ENCODE measurements at regions not wholly inside any gene's neighbourhood (a gene's known extent, or its start where the extent isn't known, plus 50 kb on each side); places are given as distances from the start of the nearest gene placed in this dataset.

- TF ChIP-seq ATF2 (tag by site-specific recombination; IDR thresholded peaks at IDR 0.05; ENCODE audit: low read depth) (peak; percentile 80), ZNF354C (tag by site-specific recombination; IDR thresholded peaks at IDR 0.05; ENCODE audit: borderline replicate concordance, low read depth) (no peak), ZNF785 (tag by site-specific recombination; IDR thresholded peaks at IDR 0.05) (no peak), ZNF530 (tag by site-specific recombination; IDR thresholded peaks at IDR 0.05; ENCODE audit: low read depth) (no peak), PATZ1 (tag by site-specific recombination; IDR thresholded peaks at IDR 0.05) (peak; percentile 56; the same call in 1 of the 2 replicates), HIC1 (tag by site-specific recombination; IDR thresholded peaks at IDR 0.05) (no peak), INSM2 (tag by site-specific recombination; IDR thresholded peaks at IDR 0.05) (peak; percentile 48; the same call in 1 of the 2 replicates), ZNF341 (tag by site-specific recombination; IDR thresholded peaks at IDR 0.05; ENCODE audit: low read depth) (no peak), ZNF558 (tag by site-specific recombination; IDR thresholded peaks at IDR 0.05) (peak; percentile 58; the same call in 1 of the 2 replicates), GLI4 (tag by site-specific recombination; IDR thresholded peaks at IDR 0.05) (no peak), YY1 (tag by site-specific recombination; IDR thresholded peaks at IDR 0.05) (no peak), ZNF514 (tag by site-specific recombination; IDR thresholded peaks at IDR 0.05) (no peak), ZNF148 (tag by site-specific recombination; IDR thresholded peaks at IDR 0.05; ENCODE audit: borderline replicate concordance) (no peak), ZNF248 (tag by site-specific recombination; IDR thresholded peaks at IDR 0.05) (no peak), ZNF362 (tag by site-specific recombination; IDR thresholded peaks at IDR 0.05) (no peak), KLF1 (tag by site-specific recombination; IDR thresholded peaks at IDR 0.05) (no peak), ZNF221 (tag by site-specific recombination; IDR thresholded peaks at IDR 0.05; ENCODE audit: borderline replicate concordance) (no peak), ZNF610 (tag by site-specific recombination; IDR thresholded peaks at IDR 0.05; ENCODE audit: borderline replicate concordance) (no peak), ZNF518A (tag by site-specific recombination; conservative IDR thresholded peaks at IDR 0.05; ENCODE audit: low read depth) (no peak), ZNF311 (tag by site-specific recombination; IDR thresholded peaks at IDR 0.05; ENCODE audit: borderline replicate concordance) (no peak), ZNF391 (tag by site-specific recombination; IDR thresholded peaks at IDR 0.05; ENCODE audit: borderline replicate concordance, low read depth) (no peak), ZNF670 (tag by site-specific recombination; IDR thresholded peaks at IDR 0.05; ENCODE audit: low read depth) (no peak), ZNF324 (tag by site-specific recombination; IDR thresholded peaks at IDR 0.05) (no peak), ZNF48 (tag by site-specific recombination; IDR thresholded peaks at IDR 0.05) (no peak)
Observed at GRCh38 chr13:50119591-50119990, 104.3 kb downstream of the KCNRG start (continued).

Data from HEK293 (cell line).